ENCODE measurements at regions not wholly inside any gene's neighbourhood (a gene's known extent, or its start where the extent isn't known, plus 50 kb on each side); places are given as distances from the start of the nearest gene placed in this dataset.

DNA sequence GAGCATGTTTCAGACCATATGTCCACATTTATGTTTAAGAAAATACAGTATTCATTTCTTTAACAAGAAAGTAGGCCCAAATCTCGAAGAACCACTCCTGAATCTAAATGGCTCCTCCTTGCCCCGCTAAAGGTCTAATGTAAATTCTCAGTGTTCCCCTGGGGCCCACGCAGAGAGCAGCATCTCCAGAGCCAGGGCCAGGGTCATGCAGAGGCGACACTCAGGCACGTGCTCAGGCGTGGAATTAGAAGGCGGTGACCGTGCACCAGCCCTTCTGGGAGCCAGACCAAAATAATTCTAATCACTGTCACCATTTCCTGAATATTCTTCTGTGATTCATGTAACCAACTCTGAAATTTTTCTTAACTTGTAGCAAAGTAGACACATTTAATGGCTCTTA lies 68.3 kb upstream of the MYT1L start:
- Histone ChIP-seq H3K36me3 (ENCODE audit: control insufficient read depth, low read length) (no peaks in the 10 kb centered on the region), H3K4me2 (ENCODE audit: low read length) (no peak overlapping the region), H3K27ac (ENCODE audit: low read depth, low read length) (no peak overlapping the region), H3K4me1 (ENCODE audit: control insufficient read depth, low read length) (no peaks in the 10 kb centered on the region), H4K20me1 (ENCODE audit: control insufficient read depth, insufficient read depth, low read depth, low read length) (no peaks in the 10 kb centered on the region), H3K79me2 (ENCODE audit: control insufficient read depth, low read length) (no peaks in the 10 kb centered on the region), H3K4me3 (ENCODE audit: low read length) (no peak overlapping the region), H3K9me2 (replicated peaks; ENCODE audit: control insufficient read depth, low read length) (no peaks in the 10 kb centered on the region), H3F3A (ENCODE audit: control insufficient read depth, insufficient read depth) (no peaks in the 10 kb centered on the region), H3K9me3 (ENCODE audit: control insufficient read depth, insufficient read depth, low read length) (no peaks in the 10 kb centered on the region), H3K27me3 (ENCODE audit: control insufficient read depth, low read length) (no peaks in the 10 kb centered on the region)
- no peak for TF ChIP-seq EZH2phosphoT487 (IDR thresholded peaks at IDR 0.05; ENCODE audit: borderline replicate concordance, low read length)
- TF ChIP-seq, protein P1, sequence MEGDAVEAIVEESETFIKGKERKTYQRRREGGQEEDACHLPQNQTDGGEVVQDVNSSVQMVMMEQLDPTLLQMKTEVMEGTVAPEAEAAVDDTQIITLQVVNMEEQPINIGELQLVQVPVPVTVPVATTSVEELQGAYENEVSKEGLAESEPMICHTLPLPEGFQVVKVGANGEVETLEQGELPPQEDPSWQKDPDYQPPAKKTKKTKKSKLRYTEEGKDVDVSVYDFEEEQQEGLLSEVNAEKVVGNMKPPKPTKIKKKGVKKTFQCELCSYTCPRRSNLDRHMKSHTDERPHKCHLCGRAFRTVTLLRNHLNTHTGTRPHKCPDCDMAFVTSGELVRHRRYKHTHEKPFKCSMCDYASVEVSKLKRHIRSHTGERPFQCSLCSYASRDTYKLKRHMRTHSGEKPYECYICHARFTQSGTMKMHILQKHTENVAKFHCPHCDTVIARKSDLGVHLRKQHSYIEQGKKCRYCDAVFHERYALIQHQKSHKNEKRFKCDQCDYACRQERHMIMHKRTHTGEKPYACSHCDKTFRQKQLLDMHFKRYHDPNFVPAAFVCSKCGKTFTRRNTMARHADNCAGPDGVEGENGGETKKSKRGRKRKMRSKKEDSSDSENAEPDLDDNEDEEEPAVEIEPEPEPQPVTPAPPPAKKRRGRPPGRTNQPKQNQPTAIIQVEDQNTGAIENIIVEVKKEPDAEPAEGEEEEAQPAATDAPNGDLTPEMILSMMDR (IDR thresholded peaks at IDR 0.05; ENCODE audit: low read depth, low read length, poor library complexity, severe bottlenecking) = no peak

DNA sequence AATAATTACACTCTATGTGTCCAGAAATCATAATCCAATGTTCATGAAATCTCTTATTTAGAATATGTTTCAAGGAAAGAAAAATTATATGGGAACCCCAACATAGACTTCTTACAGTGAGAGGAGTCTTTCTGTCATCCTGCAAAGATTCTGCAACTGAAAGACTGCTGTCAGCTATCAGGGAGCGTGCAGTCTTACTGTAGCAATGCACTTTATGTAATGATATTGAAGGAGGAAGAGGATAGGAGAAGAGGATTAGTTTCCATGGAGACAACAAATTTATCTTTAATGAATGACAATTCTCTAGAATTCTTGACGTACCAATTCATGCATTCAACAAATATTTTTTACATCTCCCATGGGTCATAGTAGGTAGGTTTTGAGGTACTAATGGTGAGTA lies 61.3 kb upstream of the MYT1L start:
- Histone ChIP-seq H3K4me3 (ENCODE audit: low read length) (no peak overlapping the region), H3K9me2 (replicated peaks; ENCODE audit: control insufficient read depth, low read length) (no peaks in the 10 kb centered on the region), H3K9me3 (ENCODE audit: control insufficient read depth, insufficient read depth, low read length) (no peaks in the 10 kb centered on the region), H3K79me2 (ENCODE audit: control insufficient read depth, low read length) (no peaks in the 10 kb centered on the region), H4K20me1 (ENCODE audit: control insufficient read depth, insufficient read depth, low read depth, low read length) (no peaks in the 10 kb centered on the region), H3K27me3 (ENCODE audit: control insufficient read depth, low read length) (no peaks in the 10 kb centered on the region), H3K27ac (ENCODE audit: low read depth, low read length) (no peak overlapping the region), H3K36me3 (ENCODE audit: control insufficient read depth, low read length) (no peaks in the 10 kb centered on the region), H3K4me2 (ENCODE audit: low read length) (no peak overlapping the region), H3K4me1 (ENCODE audit: control insufficient read depth, low read length) (no peaks in the 10 kb centered on the region), H3F3A (ENCODE audit: control insufficient read depth, insufficient read depth) (no peaks in the 10 kb centered on the region)
- TF ChIP-seq, protein P1 (IDR thresholded peaks at IDR 0.05; ENCODE audit: low read depth, low read length, poor library complexity, severe bottlenecking) = no peak

DNA sequence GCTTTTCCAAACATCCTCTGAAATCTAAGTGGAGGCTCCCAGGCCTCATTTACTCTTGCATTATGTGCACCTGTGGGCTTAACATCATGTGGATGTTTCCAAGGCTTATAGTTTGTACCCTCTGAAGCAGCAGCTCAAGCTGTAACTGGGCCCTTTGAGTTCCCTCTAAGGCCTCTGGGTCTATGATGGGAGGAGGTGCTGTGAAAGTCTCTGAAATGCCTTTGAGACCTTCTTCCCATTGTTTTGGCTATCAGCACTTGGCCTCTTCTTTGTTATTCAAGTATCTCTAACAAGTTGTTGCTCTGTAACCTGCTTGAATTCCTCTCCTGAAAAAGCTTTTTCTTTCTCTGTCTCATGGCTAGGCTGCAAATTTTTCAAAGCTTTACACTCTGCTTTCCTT lies 58.1 kb upstream of the MYT1L start:
- Histone ChIP-seq H3K27ac (ENCODE audit: low read depth, low read length) (no peak overlapping the region), H3K36me3 (ENCODE audit: control insufficient read depth, low read length) (no peaks in the 10 kb centered on the region), H3K4me3 (ENCODE audit: low read length) (no peak overlapping the region), H4K20me1 (ENCODE audit: control insufficient read depth, insufficient read depth, low read depth, low read length) (no peaks in the 10 kb centered on the region), H3K79me2 (ENCODE audit: control insufficient read depth, low read length) (no peaks in the 10 kb centered on the region), H3K27me3 (ENCODE audit: control insufficient read depth, low read length) (no peaks in the 10 kb centered on the region), H3K4me2 (ENCODE audit: low read length) (no peak overlapping the region), H3K4me1 (ENCODE audit: control insufficient read depth, low read length) (no peaks in the 10 kb centered on the region), H3F3A (ENCODE audit: control insufficient read depth, insufficient read depth) (no peaks in the 10 kb centered on the region), H3K9me3 (ENCODE audit: control insufficient read depth, insufficient read depth, low read length) (no peaks in the 10 kb centered on the region), H3K9me2 (replicated peaks; ENCODE audit: control insufficient read depth, low read length) (no peaks in the 10 kb centered on the region)
- TF ChIP-seq, protein P1 (IDR thresholded peaks at IDR 0.05; ENCODE audit: low read depth, low read length, poor library complexity, severe bottlenecking) = no peak
- no peak for TF ChIP-seq EZH2phosphoT487 (IDR thresholded peaks at IDR 0.05; ENCODE audit: borderline replicate concordance, low read length)

Measured in DOHH2 (cell line).